Activated CD4-positive, alpha-beta T cell treated with anti-CD3 and anti-CD28 coated beads, Interleukin-2, Interleukin-6, amounts not matched to agents 100 ng/mL and 50 ng/mL, durations not matched to agents 16 hours and 8 hours (primary cell): ENCODE measurements at regions not wholly inside any gene's neighbourhood (a gene's known extent, or its start where the extent isn't known, plus 50 kb on each side); places are given as distances from the start of the nearest gene placed in this dataset.

Source experiments
- DNase-seq: peaks from one replicate; pipeline ENCODE4 v3.0.0-alpha.2; 2020

GRCh38 chr14:65360144-65360784 lies 52.3 kb upstream of the FUT8 start:
- no peak for DNase-seq

- no peak for DNase-seq
Observed at GRCh38 chr14:65361920-65362319, 50.6 kb upstream of the FUT8 start.
